HFF-Myc (cell line): ENCODE measurements at regions not wholly inside any gene's neighbourhood (a gene's known extent, or its start where the extent isn't known, plus 50 kb on each side); places are given as distances from the start of the nearest gene placed in this dataset.

Source experiments
- DNase-seq: peaks from one replicate; pipeline ENCODE4 v3.0.0-alpha.2; 2011; ENCODE audit warnings: low read depth; ENCODE audit errors: extremely low read depth
- H3K4me3 ChIP-seq: replicated peaks from 2 replicates; pipeline ENCODE4 v1.5.1; 2011; ENCODE audit warnings: low read depth, mild to moderate bottlenecking, control low read depth, low read length
- TF ChIP-seq, protein P1 (sequence below): IDR thresholded peaks from 2 replicates; pipeline ENCODE4 v1.5.1; 2012; ENCODE audit warnings: mild to moderate bottlenecking, low read depth, low read length, control low read depth; ENCODE audit errors: missing control alignments

GRCh38 chr11:92349486-92350156 is 125.0 kb downstream of the FAT3 start:
- H3K4me3 ChIP-seq: no peak overlapping the region
- DNase-seq: no peak

GRCh38 chr11:92357344-92357743 is 132.7 kb downstream of the FAT3 start:
- no peak for DNase-seq
- TF ChIP-seq, protein P1, sequence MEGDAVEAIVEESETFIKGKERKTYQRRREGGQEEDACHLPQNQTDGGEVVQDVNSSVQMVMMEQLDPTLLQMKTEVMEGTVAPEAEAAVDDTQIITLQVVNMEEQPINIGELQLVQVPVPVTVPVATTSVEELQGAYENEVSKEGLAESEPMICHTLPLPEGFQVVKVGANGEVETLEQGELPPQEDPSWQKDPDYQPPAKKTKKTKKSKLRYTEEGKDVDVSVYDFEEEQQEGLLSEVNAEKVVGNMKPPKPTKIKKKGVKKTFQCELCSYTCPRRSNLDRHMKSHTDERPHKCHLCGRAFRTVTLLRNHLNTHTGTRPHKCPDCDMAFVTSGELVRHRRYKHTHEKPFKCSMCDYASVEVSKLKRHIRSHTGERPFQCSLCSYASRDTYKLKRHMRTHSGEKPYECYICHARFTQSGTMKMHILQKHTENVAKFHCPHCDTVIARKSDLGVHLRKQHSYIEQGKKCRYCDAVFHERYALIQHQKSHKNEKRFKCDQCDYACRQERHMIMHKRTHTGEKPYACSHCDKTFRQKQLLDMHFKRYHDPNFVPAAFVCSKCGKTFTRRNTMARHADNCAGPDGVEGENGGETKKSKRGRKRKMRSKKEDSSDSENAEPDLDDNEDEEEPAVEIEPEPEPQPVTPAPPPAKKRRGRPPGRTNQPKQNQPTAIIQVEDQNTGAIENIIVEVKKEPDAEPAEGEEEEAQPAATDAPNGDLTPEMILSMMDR: no peak

More at GRCh38 chr11:92349486-92350156, 125.0 kb downstream of the FAT3 start:
- TF ChIP-seq, protein P1: no peak

GRCh38 chr11:92357841-92358240 is 133.2 kb downstream of the FAT3 start:
- no peak overlapping the region for H3K4me3 ChIP-seq
- TF ChIP-seq, protein P1: no peak
- DNase-seq: no peak

More at GRCh38 chr11:92357344-92357743, 132.7 kb downstream of the FAT3 start:
- H3K4me3 ChIP-seq: no peak overlapping the region

DNA sequence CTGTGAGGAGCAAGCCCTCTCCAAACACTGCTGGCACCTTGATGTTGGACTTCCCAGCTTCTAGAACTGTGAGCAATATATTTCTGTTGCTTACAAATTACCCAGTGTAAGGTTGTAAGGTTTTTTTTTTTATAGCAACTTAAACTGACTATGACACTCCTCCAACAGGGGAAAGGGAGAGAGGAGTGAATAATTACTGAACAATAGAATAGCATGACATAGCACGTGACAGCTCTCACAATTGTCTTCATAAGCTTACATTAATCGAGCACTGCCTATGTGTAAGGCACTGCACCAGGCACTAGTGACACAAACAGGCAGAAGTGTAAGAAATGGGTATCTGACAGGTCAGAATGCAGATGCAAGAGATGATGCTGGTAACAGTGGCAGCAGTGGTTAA is 136.9 kb downstream of the FAT3 start:
- no peak overlapping the region for H3K4me3 ChIP-seq
- TF ChIP-seq, protein P1: no peak
- DNase-seq: no peak

DNA sequence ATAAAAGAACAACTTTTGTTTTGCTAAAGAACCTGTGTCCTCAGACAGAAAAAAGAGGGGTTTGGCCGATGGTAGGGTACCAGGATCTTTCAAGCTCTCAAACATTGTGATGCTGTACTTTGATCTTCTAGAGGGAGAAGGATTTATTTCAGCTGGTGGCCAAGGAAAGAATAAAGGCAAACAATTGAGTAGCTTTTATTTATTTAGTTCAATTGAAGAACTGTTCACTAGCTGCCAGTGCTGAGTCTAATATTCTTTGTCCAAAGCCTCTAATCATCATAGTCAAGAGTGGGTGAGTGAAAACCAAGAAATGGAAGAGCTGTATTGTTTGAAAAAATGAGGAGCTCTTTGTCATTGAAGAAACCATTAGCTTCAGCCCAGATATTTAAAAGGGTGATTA is 138.4 kb downstream of the FAT3 start:
- no peak overlapping the region for H3K4me3 ChIP-seq
- no peak for DNase-seq
- TF ChIP-seq, protein P1: no peak

GRCh38 chr11:92364177-92364576 is 139.6 kb downstream of the FAT3 start:
- no peak for DNase-seq
- H3K4me3 ChIP-seq: no peak overlapping the region
- TF ChIP-seq, protein P1: no peak
